AG09309 (cell line): ENCODE measurements at regions not wholly inside any gene's neighbourhood (a gene's known extent, or its start where the extent isn't known, plus 50 kb on each side); places are given as distances from the start of the nearest gene placed in this dataset.

Experiments used
- DNase-seq: peaks from one replicate; pipeline ENCODE4 v3.0.0-alpha.2; 2010; ENCODE audit warnings: low read depth
- H3K4me3 ChIP-seq: 2 replicates; pipeline ENCODE4 v1.5.1; 2011; ENCODE audit warnings: mild to moderate bottlenecking, low read depth, low read length, moderate library complexity; ENCODE audit not compliant: control insufficient read depth
- TF ChIP-seq, protein P1 (sequence below): IDR thresholded peaks from 2 replicates; pipeline ENCODE4 v1.5.1; 2011; ENCODE audit warnings: mild to moderate bottlenecking, low read depth, low read length, inconsistent platforms; ENCODE audit not compliant: insufficient read depth, control insufficient read depth; ENCODE audit errors: missing control alignments

DNA sequence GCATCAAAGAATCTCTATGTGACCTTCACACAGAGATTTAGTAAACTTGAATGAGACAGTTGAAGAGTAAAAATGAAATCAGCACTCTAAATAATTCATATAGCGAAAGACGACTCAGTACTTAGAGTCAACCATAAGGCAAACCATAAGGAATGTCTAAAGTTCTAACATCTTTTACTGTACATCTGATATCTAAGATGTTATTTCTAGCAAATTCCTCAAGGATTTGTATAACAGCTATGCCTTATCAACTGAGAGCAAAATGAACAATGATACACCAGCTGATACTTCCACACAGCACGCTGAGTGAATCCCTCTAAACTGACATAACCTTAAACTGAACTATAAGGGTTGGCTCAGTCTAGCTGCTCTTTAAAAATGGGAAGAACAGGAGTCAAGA is 760.3 kb downstream of the EFNA5 start:
- no peak overlapping the region for H3K4me3 ChIP-seq
- TF ChIP-seq, protein P1, sequence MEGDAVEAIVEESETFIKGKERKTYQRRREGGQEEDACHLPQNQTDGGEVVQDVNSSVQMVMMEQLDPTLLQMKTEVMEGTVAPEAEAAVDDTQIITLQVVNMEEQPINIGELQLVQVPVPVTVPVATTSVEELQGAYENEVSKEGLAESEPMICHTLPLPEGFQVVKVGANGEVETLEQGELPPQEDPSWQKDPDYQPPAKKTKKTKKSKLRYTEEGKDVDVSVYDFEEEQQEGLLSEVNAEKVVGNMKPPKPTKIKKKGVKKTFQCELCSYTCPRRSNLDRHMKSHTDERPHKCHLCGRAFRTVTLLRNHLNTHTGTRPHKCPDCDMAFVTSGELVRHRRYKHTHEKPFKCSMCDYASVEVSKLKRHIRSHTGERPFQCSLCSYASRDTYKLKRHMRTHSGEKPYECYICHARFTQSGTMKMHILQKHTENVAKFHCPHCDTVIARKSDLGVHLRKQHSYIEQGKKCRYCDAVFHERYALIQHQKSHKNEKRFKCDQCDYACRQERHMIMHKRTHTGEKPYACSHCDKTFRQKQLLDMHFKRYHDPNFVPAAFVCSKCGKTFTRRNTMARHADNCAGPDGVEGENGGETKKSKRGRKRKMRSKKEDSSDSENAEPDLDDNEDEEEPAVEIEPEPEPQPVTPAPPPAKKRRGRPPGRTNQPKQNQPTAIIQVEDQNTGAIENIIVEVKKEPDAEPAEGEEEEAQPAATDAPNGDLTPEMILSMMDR = no peak
- no peak for DNase-seq

DNA sequence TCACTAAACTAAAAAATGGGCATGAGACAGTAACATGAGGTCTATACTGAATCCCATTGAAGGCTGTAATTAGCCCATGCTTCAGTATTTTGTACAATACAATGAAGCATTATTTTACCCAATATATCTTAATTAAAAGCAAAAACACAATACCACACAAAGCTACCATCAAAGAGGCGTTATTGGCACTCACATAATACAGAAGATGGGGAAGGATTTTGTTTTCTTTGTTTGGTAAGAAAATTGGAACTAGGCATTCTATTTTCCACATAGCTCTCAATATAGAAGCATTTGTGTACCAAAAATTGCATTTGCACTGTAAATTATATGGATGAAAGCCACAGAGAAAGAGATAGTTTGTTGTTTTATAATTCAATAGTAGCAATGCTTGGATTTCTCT is 761.0 kb downstream of the EFNA5 start:
- H3K4me3 ChIP-seq = no peak overlapping the region
- TF ChIP-seq, protein P1 = no peak
- DNase-seq = no peak

DNA sequence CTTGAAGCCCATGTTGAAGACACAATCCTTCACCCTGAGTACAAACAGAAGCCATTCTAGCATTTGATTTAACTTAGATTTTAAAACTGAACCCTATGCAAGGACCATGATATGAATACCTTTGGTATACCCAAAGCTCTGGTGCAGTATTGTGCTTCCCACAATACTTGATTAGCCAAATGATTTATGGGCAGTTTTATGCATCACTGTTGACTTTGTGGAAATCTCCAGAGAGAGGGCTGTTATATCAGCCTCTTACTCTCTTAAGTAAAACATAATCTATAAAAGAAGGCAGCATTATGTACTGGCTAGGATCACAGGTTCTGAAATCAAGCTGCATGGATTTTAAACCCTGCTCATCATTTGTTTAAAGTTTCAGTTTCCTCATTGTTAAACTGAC is 762.8 kb downstream of the EFNA5 start:
- TF ChIP-seq, protein P1 = no peak
- H3K4me3 ChIP-seq = no peak overlapping the region
- no peak for DNase-seq

DNA sequence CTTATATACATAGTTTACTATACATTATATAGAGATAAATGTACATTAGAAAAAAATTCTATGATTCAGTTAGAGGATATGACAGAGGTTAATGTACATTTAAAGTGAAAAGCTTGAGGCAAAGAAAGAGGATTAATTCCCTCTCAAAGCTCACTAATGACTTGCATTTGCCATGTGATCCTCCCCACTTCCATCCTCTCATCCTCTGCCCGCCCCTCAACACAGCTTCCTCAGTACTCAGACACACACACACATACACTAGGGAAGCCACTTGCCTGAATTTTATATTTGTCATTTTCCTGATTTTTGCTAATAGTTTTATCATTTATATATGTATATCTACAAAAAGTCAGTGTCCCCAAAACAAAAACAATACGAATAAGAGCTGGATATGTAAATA is 764.5 kb downstream of the EFNA5 start:
- DNase-seq = no peak

DNA sequence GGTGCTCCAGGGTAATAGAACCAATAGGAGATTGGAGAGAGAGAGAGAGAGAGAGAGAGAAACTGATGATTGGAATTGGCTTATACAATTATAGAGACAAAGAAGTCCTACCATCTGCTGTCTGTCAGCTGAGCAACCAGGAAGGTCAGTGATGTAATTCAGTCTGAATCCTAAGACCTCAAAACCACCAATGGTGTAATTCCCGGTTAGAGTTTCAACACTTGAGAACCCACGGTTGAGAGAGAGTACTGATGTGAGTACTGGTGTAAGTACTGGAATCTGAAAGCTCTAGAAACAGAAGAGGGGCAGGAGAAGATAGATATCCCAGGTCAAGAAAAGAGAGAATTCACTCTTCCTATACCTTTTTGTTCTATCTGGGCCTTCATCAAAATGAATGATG is 775.8 kb downstream of the EFNA5 start:
- DNase-seq = no peak
- H3K4me3 ChIP-seq = no peak overlapping the region
- TF ChIP-seq, protein P1 = no peak

More for the DNA sequence above, 764.5 kb downstream of the EFNA5 start:
- TF ChIP-seq, protein P1 = no peak
- no peak overlapping the region for H3K4me3 ChIP-seq

DNA sequence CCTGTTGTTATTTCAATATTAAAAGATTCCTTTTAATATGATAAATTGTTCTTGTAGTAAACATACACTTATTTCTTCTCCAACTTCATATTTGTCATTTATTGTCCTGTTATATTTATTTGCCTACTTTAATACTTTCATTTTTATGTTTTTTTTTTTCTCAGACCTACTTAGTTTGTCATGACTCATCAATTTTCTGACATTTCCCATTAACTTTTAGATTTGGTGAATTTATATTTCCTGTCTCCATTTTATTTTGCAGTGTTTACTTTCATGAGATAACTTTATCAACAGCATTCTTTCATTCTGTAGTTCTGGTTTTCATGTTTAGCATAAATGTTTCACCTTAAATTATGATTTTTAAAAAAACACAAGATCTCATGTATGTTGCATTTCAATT is 788.7 kb downstream of the EFNA5 start:
- TF ChIP-seq, protein P1 = no peak
- no peak overlapping the region for H3K4me3 ChIP-seq
- DNase-seq = no peak

DNA sequence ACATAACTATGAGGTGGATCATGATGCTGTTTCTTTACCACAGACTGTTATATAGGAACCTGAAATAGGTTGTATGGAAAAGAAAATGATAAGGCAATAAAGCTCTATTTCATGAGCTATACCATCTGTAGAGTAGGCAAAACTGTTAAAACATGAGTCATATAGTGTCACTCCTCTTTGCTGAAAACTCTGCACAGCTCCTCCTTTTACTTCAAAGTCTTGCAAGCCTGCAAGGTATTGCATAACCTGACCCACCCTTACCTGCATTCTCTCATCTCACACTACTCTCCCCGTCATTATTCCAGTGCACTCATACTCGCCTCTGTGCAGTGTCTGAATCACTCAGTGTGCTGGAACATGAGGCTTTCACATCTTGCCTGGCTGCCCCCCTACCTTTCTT is 790.1 kb downstream of the EFNA5 start:
- DNase-seq = no peak
- TF ChIP-seq, protein P1 = no peak
- no peak overlapping the region for H3K4me3 ChIP-seq
